WERI-Rb-1 (cell line): ENCODE measurements at regions not wholly inside any gene's neighbourhood (a gene's known extent, or its start where the extent isn't known, plus 50 kb on each side); places are given as distances from the start of the nearest gene placed in this dataset.

Experiments used
- DNase-seq: peaks from one replicate; pipeline ENCODE4 v3.0.0-alpha.2; 2020
- H3K27ac ChIP-seq: fragments of 250-450 bp; sonication (Bioruptor Pico); 2 replicates; pipeline ENCODE4 v1.5.1; 2020; ENCODE audit warnings: mild to moderate bottlenecking, moderate library complexity
- H3K27me3 ChIP-seq: fragments of 250-450 bp; sonication (Bioruptor Pico); 2 replicates; pipeline ENCODE4 v1.5.1; 2021; ENCODE audit warnings: mild to moderate bottlenecking, low read depth, moderate library complexity; ENCODE audit not compliant: insufficient read depth, severe bottlenecking
- H3K36me3 ChIP-seq: fragments of 250-450 bp; sonication (Bioruptor Pico); 2 replicates; pipeline ENCODE4 v1.5.1; 2020; ENCODE audit warnings: mild to moderate bottlenecking, moderate library complexity
- H3K4me3 ChIP-seq: 2 replicates; pipeline ENCODE4 v1.5.1; 2011; ENCODE audit warnings: low read depth, mild to moderate bottlenecking, control low read depth, low read length
- H3K9me3 ChIP-seq: fragments of 250-450 bp; sonication (Bioruptor Pico); 2 replicates; pipeline ENCODE4 v1.5.1; 2021; ENCODE audit warnings: mild to moderate bottlenecking, moderate library complexity; ENCODE audit not compliant: severe bottlenecking
- CTCF ChIP-seq: IDR thresholded peaks from 2 replicates; pipeline ENCODE4 v1.5.1; 2011; ENCODE audit warnings: low read depth, mild to moderate bottlenecking, control low read depth, inconsistent platforms, low read length

- H3K27me3 ChIP-seq: no peaks in the 10 kb centered on the region
- H3K36me3 ChIP-seq: no peaks in the 10 kb centered on the region
- no peak overlapping the region for H3K4me3 ChIP-seq
- H3K9me3 ChIP-seq: no peaks in the 10 kb centered on the region
- DNase-seq: peak; percentile 24
- no peak for TF ChIP-seq CTCF
- no peak overlapping the region for H3K27ac ChIP-seq
These were observed 178.5 kb downstream of the DLEU7 start for GRCh38 chr13:50664951-50665350.

GRCh38 chr13:50668049-50668448, 175.4 kb downstream of the DLEU7 start:
- H3K27ac ChIP-seq: no peak overlapping the region
- H3K36me3 ChIP-seq: no peaks in the 10 kb centered on the region
- DNase-seq: no peak
- TF ChIP-seq CTCF: no peak
- no peaks in the 10 kb centered on the region for H3K9me3 ChIP-seq
- no peak overlapping the region for H3K4me3 ChIP-seq
- H3K27me3 ChIP-seq: no peaks in the 10 kb centered on the region

GRCh38 chr13:50668691-50669271, 174.7 kb downstream of the DLEU7 start:
- no peaks in the 10 kb centered on the region for H3K27me3 ChIP-seq
- H3K4me3 ChIP-seq: no peak overlapping the region
- no peak for TF ChIP-seq CTCF
- H3K36me3 ChIP-seq: no peaks in the 10 kb centered on the region
- H3K27ac ChIP-seq: no peak overlapping the region
- H3K9me3 ChIP-seq: no peaks in the 10 kb centered on the region
- DNase-seq: no peak

- Histone ChIP-seq H3K4me3 (no peak overlapping the region), H3K9me3 (no peaks in the 10 kb centered on the region), H3K36me3 (no peaks in the 10 kb centered on the region), H3K27ac (no peak overlapping the region), H3K27me3 (no peaks in the 10 kb centered on the region)
- DNase-seq: no peak
- TF ChIP-seq CTCF: no peak
These were observed 173.2 kb downstream of the DLEU7 start for GRCh38 chr13:50670272-50670671.

GRCh38 chr13:50670847-50671496, 172.5 kb downstream of the DLEU7 start:
- DNase-seq: no peak
- TF ChIP-seq CTCF: no peak
- Histone ChIP-seq H3K36me3 (no peaks in the 10 kb centered on the region), H3K4me3 (no peak overlapping the region), H3K27ac (no peak overlapping the region), H3K9me3 (no peaks in the 10 kb centered on the region), H3K27me3 (no peaks in the 10 kb centered on the region)

- TF ChIP-seq CTCF: no peak
- Histone ChIP-seq H3K9me3 (no peaks in the 10 kb centered on the region), H3K4me3 (no peak overlapping the region), H3K36me3 (no peaks in the 10 kb centered on the region), H3K27me3 (no peaks in the 10 kb centered on the region), H3K27ac (no peak overlapping the region)
- DNase-seq: no peak
These were observed 172.0 kb downstream of the DLEU7 start for GRCh38 chr13:50671497-50671850.
